NAMALWA (cell line): ENCODE measurements at regions not wholly inside any gene's neighbourhood (a gene's known extent, or its start where the extent isn't known, plus 50 kb on each side); places are given as distances from the start of the nearest gene placed in this dataset.

Experiments
- DNase-seq: peaks from one replicate; pipeline ENCODE4 v3.0.0-alpha.2; 2015; ENCODE audit warnings: low spot score

DNA sequence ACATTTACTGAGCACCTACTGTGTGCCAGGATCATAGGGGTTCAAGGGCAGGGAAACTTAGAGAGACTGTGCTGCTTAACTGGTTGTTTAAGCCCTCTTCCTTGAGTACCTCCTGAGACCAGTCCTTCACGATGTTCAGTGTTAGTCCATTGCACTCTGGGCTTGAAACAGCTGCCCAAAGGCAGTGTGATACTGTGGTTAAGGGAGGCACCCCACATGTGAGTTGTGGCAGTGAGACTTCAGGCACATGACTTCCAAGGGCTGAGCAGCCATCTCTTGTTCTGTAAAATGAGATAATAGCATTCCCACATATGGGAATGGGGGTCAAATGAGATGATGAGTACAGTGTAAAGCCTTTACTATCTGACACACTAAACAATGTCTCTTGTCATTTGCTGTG lies 75.1 kb downstream of the LINGO1 start:
- no peak for DNase-seq

- DNase-seq = no peak
Observed at GRCh38 chr15:77557144-77557543, 75.6 kb downstream of the LINGO1 start.

GRCh38 chr15:77556622-77557021 lies 76.1 kb downstream of the LINGO1 start:
- DNase-seq = no peak

GRCh38 chr15:77555232-77555631 lies 77.5 kb downstream of the LINGO1 start:
- DNase-seq = no peak

- DNase-seq = no peak
Observed at GRCh38 chr15:77554306-77555080, 78.2 kb downstream of the LINGO1 start.

- DNase-seq = no peak
Observed at GRCh38 chr15:77553695-77554094, 79.0 kb downstream of the LINGO1 start.

DNA sequence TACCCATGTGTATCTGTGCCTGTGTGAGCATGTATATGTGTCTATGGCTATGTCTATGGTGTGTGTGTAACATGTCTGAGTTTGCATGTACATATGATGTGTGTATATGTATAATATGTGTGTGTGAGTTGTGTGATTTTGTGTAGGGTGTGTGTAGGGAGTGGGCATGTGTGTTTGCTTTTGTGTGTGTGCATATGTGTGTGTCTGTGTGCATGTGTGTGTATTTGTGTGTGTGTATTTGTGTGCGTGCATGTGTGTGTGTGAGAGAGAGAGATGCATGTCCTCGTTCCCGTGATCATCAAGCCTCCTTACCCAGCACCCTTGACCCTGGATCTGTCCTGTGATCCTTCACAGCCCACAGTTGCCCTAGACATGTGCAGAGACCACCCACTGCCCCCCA lies 79.5 kb downstream of the LINGO1 start:
- DNase-seq = no peak

GRCh38 chr15:77552066-77552465 lies 80.6 kb downstream of the LINGO1 start:
- no peak for DNase-seq

DNA sequence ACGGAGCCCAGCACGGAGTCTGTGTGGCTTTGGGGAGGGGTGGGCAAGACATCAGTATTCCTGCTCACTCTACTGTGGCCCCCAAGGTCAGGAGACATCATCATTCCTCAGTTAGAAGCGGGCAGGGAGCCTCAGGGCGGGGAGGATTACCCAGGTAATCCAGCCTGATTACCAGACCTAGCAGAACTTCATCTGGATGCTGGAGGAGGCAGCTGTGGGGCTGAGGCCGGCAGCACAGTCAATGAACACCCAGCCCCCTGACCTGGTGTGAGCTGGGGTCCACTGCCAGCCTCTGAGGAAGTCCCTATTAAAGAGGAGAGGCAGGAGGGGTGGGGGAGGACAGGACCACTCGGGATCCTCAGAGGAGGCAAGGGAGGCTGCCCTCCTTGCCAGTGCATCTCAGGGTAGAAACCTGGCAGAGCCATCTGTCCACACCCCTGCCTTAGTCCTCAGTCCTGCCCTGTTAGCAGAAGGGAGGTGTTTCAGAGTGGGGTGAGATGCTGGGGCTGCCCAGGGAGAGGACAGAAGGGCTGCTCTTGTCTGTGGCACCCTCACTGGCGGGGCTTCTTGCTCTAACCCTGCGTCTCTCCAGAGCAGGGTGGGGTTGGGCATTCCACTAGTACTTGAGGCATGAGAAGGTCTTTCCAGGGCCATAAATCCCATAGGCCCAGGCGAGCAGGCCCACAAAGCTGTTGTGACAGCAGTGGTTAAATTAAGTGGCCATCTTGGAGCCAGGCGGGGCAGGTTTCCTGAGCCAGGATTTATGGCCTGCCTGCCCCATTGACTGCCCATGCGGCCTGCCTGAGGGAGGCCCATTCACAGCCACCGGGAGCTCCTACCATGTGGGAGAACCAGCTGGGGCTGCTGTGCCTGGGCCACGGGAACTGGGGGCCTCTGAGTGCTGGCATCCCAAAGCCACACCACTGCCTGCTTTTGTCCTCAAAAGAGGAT lies 82.1 kb downstream of the LINGO1 start:
- no peak for DNase-seq

GRCh38 chr15:77549576-77550288 lies 83.0 kb downstream of the LINGO1 start:
- DNase-seq = no peak

GRCh38 chr15:77548589-77549557 lies 83.8 kb downstream of the LINGO1 start:
- DNase-seq = no peak

DNA sequence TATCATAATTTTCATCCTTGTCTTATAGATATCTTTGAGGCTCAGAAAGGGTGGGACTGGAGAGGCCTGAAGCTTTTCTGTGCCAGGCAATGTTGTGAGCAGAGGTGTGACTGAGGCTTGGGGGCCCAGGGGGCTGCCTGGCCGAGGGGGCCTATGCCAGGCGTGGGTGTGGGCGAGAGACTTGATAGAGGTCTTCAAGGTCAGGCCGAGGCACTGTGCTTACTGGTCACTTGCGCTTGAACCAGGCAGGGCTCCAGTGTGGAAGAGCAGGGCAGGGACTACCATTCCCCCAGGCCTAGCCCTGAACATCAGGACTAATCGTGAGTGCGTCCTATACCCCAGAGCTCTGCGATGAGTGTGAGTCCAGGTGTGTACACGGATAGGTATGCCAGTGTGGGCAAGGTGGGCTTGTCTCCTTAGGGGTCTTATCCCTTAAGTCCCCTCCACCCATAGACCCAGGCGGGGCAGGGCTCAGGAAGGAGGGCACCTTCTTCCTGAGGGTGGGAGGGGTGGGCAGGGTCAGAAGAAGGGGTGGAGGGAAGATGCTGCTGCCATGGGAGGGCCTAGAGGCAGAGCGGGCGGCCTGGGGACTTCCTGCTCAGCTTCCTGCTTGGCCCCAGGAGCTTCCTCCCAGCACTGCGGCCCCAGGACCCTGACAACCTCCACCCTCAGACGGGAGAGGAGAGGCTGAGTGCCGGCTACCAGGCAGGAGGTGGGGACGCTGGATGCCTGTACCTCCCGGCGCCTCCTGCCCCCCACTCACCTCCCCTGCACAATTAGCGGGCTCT lies 84.7 kb downstream of the LINGO1 start:
- DNase-seq = no peak

DNA sequence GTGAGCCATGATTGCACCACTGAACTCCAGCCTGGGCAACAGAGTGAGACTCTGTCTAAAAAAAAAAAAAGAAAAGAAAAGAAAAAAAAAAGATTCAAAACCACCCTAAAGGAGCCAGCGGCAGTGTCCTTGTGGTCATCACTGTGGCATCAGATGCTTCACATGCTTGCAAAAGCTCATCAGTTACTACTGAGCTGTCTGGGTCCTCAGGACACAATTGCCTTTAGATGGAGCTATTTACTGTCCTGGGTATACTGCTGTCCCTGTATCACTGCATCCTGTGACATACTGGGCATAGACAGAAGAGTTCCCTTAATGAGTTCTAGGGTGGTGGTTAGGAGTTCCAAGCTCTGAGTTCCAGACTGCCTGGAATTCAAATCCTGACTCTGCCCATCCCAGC lies 85.8 kb downstream of the LINGO1 start:
- DNase-seq = no peak

- no peak for DNase-seq
Observed at GRCh38 chr15:77546050-77546501, 86.6 kb downstream of the LINGO1 start.

DNA sequence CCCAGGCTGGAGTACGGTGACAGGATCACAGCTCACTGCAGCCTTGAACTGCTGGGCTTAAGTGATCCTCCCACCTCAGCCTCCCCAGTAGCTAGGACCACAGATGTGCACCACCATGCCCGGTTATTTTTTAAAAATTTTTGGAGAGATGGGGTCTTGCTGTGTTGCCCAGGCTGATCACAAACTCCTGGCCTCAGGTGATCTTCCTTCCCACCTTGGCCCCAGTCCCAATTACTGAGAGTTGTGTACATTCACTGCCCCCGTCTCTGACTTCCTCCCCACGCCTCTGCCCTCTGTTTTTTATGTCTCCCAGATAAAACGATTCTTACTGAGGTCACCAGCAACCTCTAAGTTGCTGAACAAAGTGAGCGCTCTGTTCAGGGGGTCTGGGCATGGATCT lies 87.7 kb downstream of the LINGO1 start:
- DNase-seq = no peak

DNA sequence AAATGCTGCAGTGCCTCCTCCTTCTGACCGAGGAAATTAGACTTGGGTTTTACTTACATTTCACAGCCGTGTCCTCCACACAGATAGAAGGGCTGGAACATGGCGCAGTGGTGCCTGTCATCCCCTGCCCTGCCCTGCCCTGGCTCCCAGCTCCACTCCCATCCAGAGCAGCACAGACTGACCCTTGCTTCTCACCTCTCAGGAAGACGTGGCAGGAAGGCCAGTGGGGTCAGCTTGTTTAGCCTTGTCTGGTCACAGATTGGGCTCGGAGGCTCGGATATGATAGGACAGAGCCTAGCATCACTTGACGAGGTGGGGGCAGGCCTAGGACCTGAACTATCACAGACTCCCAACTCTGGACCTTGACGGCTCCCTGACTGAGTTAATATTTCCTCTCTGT lies 88.5 kb downstream of the LINGO1 start:
- no peak for DNase-seq

DNA sequence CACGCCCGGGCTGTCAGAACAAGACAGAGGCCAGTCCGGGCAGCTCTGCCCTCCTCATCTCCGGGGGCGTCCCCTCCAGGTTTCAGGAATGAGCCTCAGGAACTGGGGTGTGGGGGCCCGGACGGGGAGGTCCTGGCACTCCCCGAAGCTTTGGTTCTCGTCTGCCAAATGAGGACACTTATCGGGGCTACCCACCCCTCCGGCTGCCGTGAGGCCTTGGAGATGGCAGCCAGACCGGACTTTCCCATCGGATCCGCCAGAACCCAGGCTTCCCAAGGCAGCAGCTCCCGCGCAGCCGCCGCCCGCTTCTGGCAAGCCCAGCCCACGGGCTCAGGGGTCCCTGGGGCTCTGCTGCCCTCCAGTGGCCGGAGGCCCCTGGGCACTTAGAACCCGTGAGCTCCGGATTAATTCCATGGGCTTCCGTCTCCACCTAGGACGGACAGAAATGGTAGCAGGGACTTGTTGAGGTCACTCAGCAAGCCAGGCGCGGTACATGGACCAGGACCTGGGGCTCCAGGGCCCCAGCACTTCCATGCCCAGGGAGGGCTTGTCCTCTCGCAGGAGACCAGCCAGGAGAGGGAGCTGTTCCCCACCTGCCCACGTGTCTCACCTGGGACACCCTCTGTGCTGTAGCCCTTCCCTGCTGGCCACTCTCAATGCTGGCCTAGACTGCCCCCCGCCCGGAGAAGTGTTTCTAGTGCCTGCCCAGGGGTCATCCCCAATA lies 89.4 kb downstream of the LINGO1 start:
- peak; percentile 83 for DNase-seq

GRCh38 chr15:77542491-77543001 lies 90.2 kb downstream of the LINGO1 start:
- DNase-seq = no peak

- DNase-seq = no peak
Observed at GRCh38 chr15:77541421-77542181, 91.1 kb downstream of the LINGO1 start.
